ENCODE measurements at regions not wholly inside any gene's neighbourhood (a gene's known extent, or its start where the extent isn't known, plus 50 kb on each side); places are given as distances from the start of the nearest gene placed in this dataset.

DNA sequence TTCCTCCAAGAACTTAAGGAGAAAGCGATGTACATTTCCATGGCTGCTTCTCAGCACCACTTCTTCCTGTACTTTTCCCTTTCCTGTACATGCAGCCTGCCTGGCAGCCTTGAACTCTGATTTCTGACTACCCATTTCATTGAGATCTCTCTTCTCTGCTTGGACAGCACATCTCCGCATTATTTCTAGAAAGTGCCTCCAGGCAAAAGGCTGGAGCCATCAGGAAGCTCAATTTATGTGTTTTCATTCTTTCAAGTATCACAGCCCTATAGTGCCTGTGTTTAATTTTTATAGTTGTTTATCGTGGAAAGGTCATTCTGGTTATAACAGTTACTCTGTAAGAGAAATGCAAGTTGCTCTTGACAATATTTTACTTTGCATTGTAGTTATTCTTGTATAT lies 688.0 kb upstream of the ANKRD30A start:
- TF ChIP-seq EZH2 (IDR thresholded peaks at IDR 0.05; ENCODE audit: borderline replicate concordance, insufficient read depth, low read depth, low read length, poor library complexity, severe bottlenecking) (no peak), CTCF (IDR thresholded peaks at IDR 0.05) (no peak)
- WGBS (ENCODE audit: insufficient coverage), result 90% methylated on average over 1 of the region's 3 CpGs
- Histone ChIP-seq H3K4me1 (ENCODE audit: control insufficient read depth in 2 of 2, insufficient read depth in 2 of 2, low read length in 2 of 2) (no peaks in the 10 kb centered on the region), H3K9ac (ENCODE audit: low read length) (no peak overlapping the region), H3K79me2 (ENCODE audit: control insufficient read depth, insufficient read depth, low read length) (no peaks in the 10 kb centered on the region), H3K36me3 (replicated peaks in 1 of 2; ENCODE audit: control extremely low read depth in 1 of 2, control insufficient read depth in 1 of 2, extremely low read depth in 1 of 2, insufficient read depth in 2 of 2, low read length in 1 of 2) (no peaks in the 10 kb centered on the region), H4K20me1 (ENCODE audit: control insufficient read depth, insufficient read depth, low read length, poor library complexity, severe bottlenecking) (no peaks in the 10 kb centered on the region), H3K27me3 (replicated peaks in 1 of 4; ENCODE audit: control extremely low read depth in 1 of 4, control insufficient read depth in 3 of 4, insufficient read depth in 4 of 4, low read length in 3 of 4) (no peaks in the 10 kb centered on the region), H3K4me2 (replicated peaks; ENCODE audit: low read depth, low read length, poor library complexity, severe bottlenecking) (no peak overlapping the region), H3K9me3 (ENCODE audit: control extremely low read depth in 1 of 3, control insufficient read depth in 2 of 3, insufficient read depth in 1 of 3, low read length in 2 of 3) (no peaks in the 10 kb centered on the region), H2AFZ (ENCODE audit: insufficient read depth, low read depth, low read length, poor library complexity, severe bottlenecking) (no peak overlapping the region), H3K27ac (ENCODE audit: low read length in 2 of 2) (no peak overlapping the region), H3K4me3 (ENCODE audit: control extremely low read depth in 1 of 5, extremely low read depth in 1 of 5, insufficient read depth in 1 of 5, low read depth in 2 of 5, low read length in 4 of 5) (no peak overlapping the region)
- ATAC-seq (ENCODE audit: low read depth) (no peak), DNase-seq (no peak)
- H3K4me1 Mint-ChIP-seq, result no peaks in the 10 kb centered on the region
- H3K4me3 Mint-ChIP-seq, result no peak overlapping the region
- H3K27ac Mint-ChIP-seq, result no peak overlapping the region
- POLR2A ChIA-PET, result no interaction called here
- CTCF ChIA-PET, result no interaction called here
- intact Hi-C loops (cut with micrococcal nuclease), result no loop called here
- H3K27me3 Mint-ChIP-seq, result no peaks in the 10 kb centered on the region
- no peaks in the 10 kb centered on the region for H3K9me3 Mint-ChIP-seq (ENCODE audit: insufficient read depth)

GRCh38 chr10:36428507-36428906 lies 696.9 kb upstream of the ANKRD30A start:
- ChIA-PET POLR2A (no interaction called here), CTCF (no interaction called here)
- H3K79me2 ChIP-seq (ENCODE audit: control insufficient read depth, insufficient read depth, low read length), result no peaks in the 10 kb centered on the region
- no peak overlapping the region for H3K4me3 Mint-ChIP-seq
- peaks cover 4% of the 10 kb centered on the region for H3K9me3 Mint-ChIP-seq (ENCODE audit: insufficient read depth)
- no peak overlapping the region for H3K4me2 ChIP-seq (replicated peaks; ENCODE audit: low read depth, low read length, poor library complexity, severe bottlenecking)
- DNase-seq (no peak), ATAC-seq (ENCODE audit: low read depth) (no peak)
- 88% methylated on average over 1 of the region's 2 CpGs for WGBS (ENCODE audit: insufficient coverage)
- no peaks in the 10 kb centered on the region for H3K27me3 Mint-ChIP-seq
- H3K27me3 ChIP-seq (replicated peaks in 1 of 4; ENCODE audit: control extremely low read depth in 1 of 4, control insufficient read depth in 3 of 4, insufficient read depth in 4 of 4, low read length in 3 of 4), result no peaks in the 10 kb centered on the region
- no peak overlapping the region for H3K27ac ChIP-seq (ENCODE audit: low read length in 2 of 2)
- no peaks in the 10 kb centered on the region for H3K4me1 Mint-ChIP-seq
- no peak overlapping the region for H3K27ac Mint-ChIP-seq
- intact Hi-C loops (cut with micrococcal nuclease), result no loop called here
- no peak overlapping the region for H3K9ac ChIP-seq (ENCODE audit: low read length)
- no peak for TF ChIP-seq CTCF (IDR thresholded peaks at IDR 0.05)
- no peaks in the 10 kb centered on the region for H3K36me3 ChIP-seq (replicated peaks in 1 of 2; ENCODE audit: control extremely low read depth in 1 of 2, control insufficient read depth in 1 of 2, extremely low read depth in 1 of 2, insufficient read depth in 2 of 2, low read length in 1 of 2)
- no peaks in the 10 kb centered on the region for H4K20me1 ChIP-seq (ENCODE audit: control insufficient read depth, insufficient read depth, low read length, poor library complexity, severe bottlenecking)
- H3K4me3 ChIP-seq (ENCODE audit: control extremely low read depth in 1 of 5, extremely low read depth in 1 of 5, insufficient read depth in 1 of 5, low read depth in 2 of 5, low read length in 4 of 5), result no peak overlapping the region
- no peak overlapping the region for H2AFZ ChIP-seq (ENCODE audit: insufficient read depth, low read depth, low read length, poor library complexity, severe bottlenecking)
- H3K4me1 ChIP-seq (ENCODE audit: control insufficient read depth in 2 of 2, insufficient read depth in 2 of 2, low read length in 2 of 2), result no peaks in the 10 kb centered on the region
- peaks cover 0 to 2% (median 1%) of the 10 kb centered on the region in 3 donors for H3K9me3 ChIP-seq (ENCODE audit: control extremely low read depth in 1 of 3, control insufficient read depth in 2 of 3, insufficient read depth in 1 of 3, low read length in 2 of 3)

Data from B cell (primary cell).